A673 (cell line): ENCODE measurements at regions not wholly inside any gene's neighbourhood (a gene's known extent, or its start where the extent isn't known, plus 50 kb on each side); places are given as distances from the start of the nearest gene placed in this dataset.

ENCODE experiments used
- BruUV-seq: library from RNA; stranded (reverse); fragments of 400-500 nt; replicated peaks from 2 replicates; lab custom pipeline; 2021; lab: Mats Ljungman, UMichigan
- CTCF ChIA-PET: fragments of 300-600 bp; sonication (Branson Sonifier 250); formaldehyde crosslinking; loops from one replicate; lab custom pipeline; 2022; ENCODE audit warnings: antibody characterized with exemption; lab: Charles Lee
- POLR2A ChIA-PET: fragments of 300-600 bp; sonication (Branson Sonifier 250); formaldehyde crosslinking; loops from one replicate; lab custom pipeline; 2022; ENCODE audit warnings: antibody characterized with exemption; ENCODE audit not compliant: low non-redundant PET; lab: Charles Lee
- DNase-seq: peaks from one replicate; pipeline ENCODE4 v3.0.0-alpha.2; 2015; ENCODE audit warnings: low spot score
- H3K27ac ChIP-seq: fragments of 200-600 bp; sonication (generic); 2 replicates; pipeline ENCODE4 v1.5.1; 2016; ENCODE audit warnings: mixed run types, low read depth, mild to moderate bottlenecking, mixed read lengths, antibody characterized with exemption, low read length; ENCODE audit not compliant: poor library complexity, severe bottlenecking
- H3K27me3 ChIP-seq: fragments of 200-600 bp; sonication (generic); replicated peaks from 2 replicates; pipeline ENCODE4 v1.6.1; 2017; ENCODE audit warnings: mixed run types, low read depth, mild to moderate bottlenecking, mixed read lengths, antibody characterized with exemption, low read length; ENCODE audit not compliant: insufficient read depth, poor library complexity
- H3K36me3 ChIP-seq: fragments of 200-600 bp; sonication (generic); 2 replicates; pipeline ENCODE4 v1.6.1; 2016; ENCODE audit warnings: mixed run types, mild to moderate bottlenecking, mixed read lengths, antibody characterized with exemption, low read length; ENCODE audit not compliant: insufficient read depth, poor library complexity, severe bottlenecking
- H3K4me1 ChIP-seq: fragments of 200-600 bp; sonication (generic); 2 replicates; pipeline ENCODE4 v1.6.1; 2017; ENCODE audit warnings: mixed run types, mild to moderate bottlenecking, mixed read lengths, antibody characterized with exemption, low read length; ENCODE audit not compliant: insufficient read depth, poor library complexity, severe bottlenecking
- H3K4me3 ChIP-seq: fragments of 200-600 bp; sonication (generic); 2 replicates; pipeline ENCODE4 v1.5.1; 2016; ENCODE audit warnings: low read depth, mixed run types, mild to moderate bottlenecking, mixed read lengths, low read length; ENCODE audit not compliant: poor library complexity, severe bottlenecking
- H3K9me3 ChIP-seq: fragments of 200-600 bp; sonication (generic); 2 replicates; pipeline ENCODE4 v1.6.1; 2016; ENCODE audit warnings: mixed run types, low read depth, mild to moderate bottlenecking, mixed read lengths, antibody characterized with exemption, low read length; ENCODE audit not compliant: poor library complexity, severe bottlenecking
- CTCF ChIP-seq: fragments of 300-800, 200-600 bp; sonication (generic); conservative IDR thresholded peaks from 2 replicates; pipeline ENCODE4 v1.5.1; 2017; ENCODE audit warnings: low read depth, mild to moderate bottlenecking, antibody characterized with exemption, low read length, moderate library complexity, mixed read lengths
- EZH2 ChIP-seq: fragments of 200-600 bp; sonication (generic); IDR thresholded peaks from 2 replicates; pipeline ENCODE4 v1.6.1; 2017; ENCODE audit warnings: borderline replicate concordance, low read depth, mild to moderate bottlenecking, mixed read lengths, antibody characterized with exemption, low read length; ENCODE audit not compliant: poor library complexity, severe bottlenecking
- intact Hi-C: fragments of 100-400 bp; cut with micrococcal nuclease; formaldehyde crosslinking; loops from one replicate; pipeline ENCODE4 v1.10.0; 2022; ENCODE audit not compliant: unreplicated experiment

GRCh38 chr6:43914272-43915147, 144.5 kb downstream of the VEGFA start:
- CTCF ChIA-PET = no interaction called here
- H3K9me3 ChIP-seq = no peaks in the 10 kb centered on the region
- BruUV-seq = no TSS peak
- TF ChIP-seq EZH2 = no peak
- no peak for TF ChIP-seq CTCF
- no peak overlapping the region for H3K4me3 ChIP-seq
- H3K36me3 ChIP-seq = no peaks in the 10 kb centered on the region
- DNase-seq = no peak
- H3K4me1 ChIP-seq = peaks cover 27% of the 10 kb centered on the region
- POLR2A ChIA-PET = no interaction called here
- no peak overlapping the region for H3K27ac ChIP-seq
- intact Hi-C loops = no loop called here
- H3K27me3 ChIP-seq = no peaks in the 10 kb centered on the region

- POLR2A ChIA-PET = no interaction called here
- TF ChIP-seq EZH2 = no peak
- no peak for TF ChIP-seq CTCF
- no peak for DNase-seq
- H3K36me3 ChIP-seq = no peaks in the 10 kb centered on the region
- BruUV-seq = no TSS peak
- H3K27me3 ChIP-seq = no peaks in the 10 kb centered on the region
- H3K27ac ChIP-seq = no peak overlapping the region
- H3K9me3 ChIP-seq = no peaks in the 10 kb centered on the region
- CTCF ChIA-PET = no interaction called here
- intact Hi-C loops = no loop called here
- H3K4me1 ChIP-seq = peaks cover 27% of the 10 kb centered on the region
- H3K4me3 ChIP-seq = no peak overlapping the region
These were observed 143.6 kb downstream of the VEGFA start for GRCh38 chr6:43913375-43914271.

GRCh38 chr6:43912598-43913371, 142.8 kb downstream of the VEGFA start:
- Histone ChIP-seq H3K4me3 (no peak overlapping the region), H3K9me3 (no peaks in the 10 kb centered on the region), H3K27ac (no peak overlapping the region), H3K36me3 (no peaks in the 10 kb centered on the region), H3K4me1 (peaks cover 27% of the 10 kb centered on the region), H3K27me3 (no peaks in the 10 kb centered on the region)
- ChIA-PET CTCF (no interaction called here), POLR2A (no interaction called here)
- intact Hi-C loops = no loop called here
- DNase-seq = no peak
- no peak for TF ChIP-seq CTCF
- TF ChIP-seq EZH2 = no peak
- no TSS peak for BruUV-seq
